NCI-H1417 treated with DMSO at 0.1 percent for 48 hours (cell line): ENCODE measurements at regions not wholly inside any gene's neighbourhood (a gene's known extent, or its start where the extent isn't known, plus 50 kb on each side); places are given as distances from the start of the nearest gene placed in this dataset.

ENCODE experiments used
- DNase-seq: peaks from one replicate; lab custom pipeline; 2025; lab: John Stamatoyannopoulos, UW

DNA sequence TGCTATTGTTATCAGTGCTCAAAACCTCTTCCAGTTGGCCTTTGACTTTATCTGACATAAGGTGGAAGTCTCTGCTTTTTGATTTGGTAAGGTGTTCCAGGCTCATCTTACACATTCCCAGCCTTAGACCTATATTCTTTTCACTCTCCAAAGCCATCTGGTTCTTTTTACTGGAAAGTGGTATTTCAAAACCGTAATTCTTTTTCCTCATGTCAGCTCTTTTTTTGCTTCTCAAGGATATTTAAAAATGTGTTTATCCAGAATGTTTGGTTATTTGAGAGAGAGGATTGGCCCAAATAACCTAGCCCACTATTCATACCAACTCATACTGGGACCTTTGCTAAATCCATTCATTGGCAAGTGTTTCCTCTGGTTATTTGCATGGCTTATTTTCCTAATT lies 411.2 kb upstream of the PIK3C3 start:
- no peak for DNase-seq

DNA sequence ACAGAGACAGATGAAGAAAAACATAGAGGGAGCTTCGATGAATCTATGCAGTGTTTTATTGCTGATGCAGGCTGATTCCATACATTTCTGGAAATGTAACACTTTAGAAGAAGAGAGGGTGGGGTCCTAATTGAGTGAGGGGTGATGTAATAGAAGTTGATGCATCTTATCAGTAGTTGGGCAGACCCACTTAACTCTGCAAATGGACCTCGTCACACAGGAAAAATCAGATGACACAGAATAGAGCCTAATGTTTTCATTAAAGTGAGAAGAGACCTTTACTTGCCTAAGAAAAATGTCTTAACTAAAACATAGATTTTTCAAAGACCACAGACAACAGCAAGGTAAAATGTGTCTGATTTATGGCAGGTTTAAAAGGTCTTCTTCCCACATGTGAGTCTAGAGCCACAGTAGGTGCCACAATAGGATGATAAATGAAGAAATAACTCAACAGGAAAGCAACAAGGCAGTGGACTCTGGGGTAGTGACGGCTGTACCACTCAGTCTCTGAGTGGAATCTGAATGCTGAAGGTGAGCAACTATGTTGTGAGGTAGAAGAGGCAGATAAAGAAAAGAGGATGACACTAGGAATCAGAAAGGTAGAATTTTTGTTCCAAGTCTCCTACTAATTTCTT lies 414.7 kb upstream of the PIK3C3 start:
- no peak for DNase-seq

DNA sequence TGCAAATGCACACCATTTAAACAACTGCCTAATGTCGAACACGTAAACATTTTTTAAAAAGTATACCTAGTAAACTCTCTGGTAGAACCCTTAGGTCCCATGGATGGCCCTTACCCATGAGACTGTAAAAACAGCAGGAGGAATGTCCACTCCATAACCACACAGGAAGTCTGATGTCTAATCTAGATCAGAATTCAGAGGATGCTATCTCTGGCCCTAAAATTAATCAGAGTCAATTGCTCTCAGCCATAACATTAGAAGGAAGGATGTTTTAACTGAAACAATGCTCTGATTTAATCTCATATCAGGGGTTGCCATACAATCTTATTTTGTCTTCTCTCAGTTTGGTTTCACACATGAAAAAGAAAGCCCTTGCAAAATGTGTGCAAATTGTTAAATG lies 416.3 kb upstream of the PIK3C3 start:
- DNase-seq = no peak

DNA sequence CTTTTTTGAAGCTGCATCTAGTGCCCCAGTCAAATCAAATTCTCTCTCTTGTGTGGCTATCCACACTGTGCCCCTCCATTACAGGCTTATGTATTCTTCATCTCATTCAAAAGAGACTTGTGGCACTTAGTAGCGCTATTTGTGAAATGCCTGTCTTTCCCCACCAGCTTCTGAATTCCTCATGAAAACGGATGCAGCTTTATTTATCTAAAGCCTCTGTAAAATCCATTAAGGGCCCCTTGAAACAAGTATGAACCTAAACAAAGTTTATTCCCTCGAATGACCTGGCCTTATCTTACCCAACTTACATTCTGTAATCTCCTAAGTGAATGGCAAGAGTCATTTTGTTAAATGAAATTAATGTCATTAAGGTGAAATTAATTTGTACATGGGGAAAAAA lies 417.4 kb upstream of the PIK3C3 start:
- DNase-seq = no peak

DNA sequence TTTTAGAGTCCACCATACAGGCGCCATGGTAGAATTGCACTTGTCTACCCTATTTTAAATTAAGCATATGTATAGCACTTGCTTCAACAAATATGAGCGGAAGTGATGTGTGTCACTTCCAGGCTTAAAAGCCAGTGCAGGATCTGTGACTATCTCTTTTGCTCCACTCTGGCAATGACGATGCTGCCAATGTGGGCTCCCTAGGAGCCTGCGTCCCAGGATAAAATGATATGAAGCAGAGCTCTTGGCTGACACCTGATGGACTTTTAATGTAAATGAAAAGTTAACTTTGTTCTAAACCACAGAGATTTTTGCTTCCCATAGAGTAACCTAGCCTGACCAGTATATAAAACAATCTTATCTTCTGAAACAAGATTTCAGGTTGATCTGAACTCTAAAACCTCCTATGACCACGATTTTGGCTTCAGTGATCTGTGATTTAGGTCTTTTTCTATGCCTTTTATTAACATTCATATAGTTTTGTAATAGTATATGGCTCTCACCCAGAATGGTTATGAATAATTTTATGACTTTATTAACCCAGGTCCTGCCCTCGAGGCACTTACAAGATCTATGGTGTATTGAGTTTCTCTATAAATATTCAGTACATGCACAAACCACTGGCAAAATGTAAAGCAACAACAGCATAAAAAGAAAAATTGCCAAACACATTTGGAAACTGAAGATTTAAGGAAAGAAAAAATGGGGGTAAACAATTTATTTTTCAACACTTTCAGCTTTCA lies 422.5 kb upstream of the PIK3C3 start:
- no peak for DNase-seq

DNA sequence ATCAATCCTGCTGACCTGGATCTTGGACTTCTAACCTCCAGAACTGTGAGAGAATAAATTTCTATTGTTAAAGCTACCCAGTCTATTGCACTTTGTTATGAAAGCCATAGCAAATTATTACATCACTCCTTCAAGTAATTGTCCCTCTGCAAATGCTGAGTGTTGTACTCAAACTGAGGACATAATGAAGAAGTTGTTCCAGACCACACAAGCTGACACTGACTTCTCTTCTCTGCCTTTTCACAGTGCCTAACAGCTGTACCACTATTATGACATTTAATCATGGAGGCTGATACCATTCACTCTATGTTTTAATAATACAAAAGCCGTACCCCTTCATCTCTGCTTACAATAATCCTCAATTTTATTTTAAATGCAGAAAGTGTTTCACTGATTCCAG lies 424.1 kb upstream of the PIK3C3 start:
- no peak for DNase-seq

DNA sequence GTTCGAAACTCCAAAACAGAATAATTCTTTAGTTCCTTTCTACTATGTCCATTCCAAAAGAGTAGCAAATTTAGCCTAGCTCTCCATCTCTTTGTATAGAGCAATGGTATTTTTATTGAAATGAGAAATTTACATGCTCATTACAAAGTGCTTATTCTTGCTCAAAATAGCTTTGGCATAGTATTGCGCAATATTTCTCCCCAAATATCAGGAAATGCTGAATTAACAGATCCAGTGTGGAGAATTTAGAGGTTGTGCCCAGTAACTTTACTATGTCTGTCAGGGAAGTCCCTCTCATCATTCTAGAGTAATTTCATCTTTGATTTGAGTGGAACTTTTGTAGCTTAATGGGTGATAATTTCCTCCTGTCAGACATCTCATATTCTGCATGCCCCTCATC lies 425.9 kb upstream of the PIK3C3 start:
- DNase-seq = no peak

DNA sequence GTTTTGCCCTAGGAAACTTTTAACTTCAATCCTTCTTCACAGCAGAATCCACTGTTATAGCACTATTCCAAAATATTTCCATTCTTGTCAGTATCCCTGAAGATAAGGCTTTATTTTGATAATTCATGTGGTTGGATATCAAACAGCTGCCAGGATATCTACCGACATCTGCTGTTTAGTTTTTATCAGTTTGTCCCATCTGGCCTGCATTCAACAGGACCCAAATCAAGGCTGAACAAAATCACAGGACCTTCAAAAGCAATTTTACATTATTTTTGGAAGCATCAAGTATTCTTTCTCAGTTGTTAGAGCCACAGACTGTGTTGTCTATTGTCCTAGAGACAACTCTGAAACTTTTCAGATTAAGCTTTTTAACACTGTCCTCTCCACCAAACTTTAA lies 429.0 kb upstream of the PIK3C3 start:
- no peak for DNase-seq

DNA sequence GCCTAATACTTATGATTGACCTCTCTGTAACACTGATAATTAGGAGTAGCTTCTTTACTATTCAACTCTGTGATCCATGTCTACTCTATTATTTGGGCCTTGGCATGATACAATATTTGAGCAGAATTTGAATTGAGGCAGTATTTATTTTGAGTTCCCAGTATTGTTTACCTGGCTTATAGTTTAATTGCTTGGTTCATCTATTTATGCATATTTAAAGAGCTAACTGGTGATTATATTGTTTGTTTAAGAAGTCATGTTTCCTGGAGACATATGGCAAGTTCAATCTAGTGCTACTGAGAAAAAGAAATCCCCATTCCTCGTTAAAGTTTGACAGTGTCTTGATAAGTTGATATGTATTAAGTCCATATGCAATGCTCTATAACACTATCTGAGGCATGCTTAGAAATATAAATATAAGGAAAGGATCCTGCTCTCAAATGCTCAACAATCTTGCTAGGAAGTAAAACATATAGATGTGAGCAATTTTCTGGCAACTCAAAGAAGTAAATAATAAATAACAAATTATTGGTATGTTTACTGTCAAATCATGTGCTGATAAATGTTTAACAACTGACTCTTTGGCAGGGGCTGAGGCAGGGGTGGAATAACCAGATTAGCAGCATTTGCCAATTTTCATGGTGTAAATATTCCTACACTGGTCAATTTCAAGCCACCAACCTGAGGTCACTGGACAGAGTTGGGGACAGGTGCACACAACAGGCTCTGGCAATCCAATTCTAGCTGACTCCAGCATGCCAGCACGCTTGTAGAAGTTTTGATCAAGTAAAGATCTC lies 430.2 kb upstream of the PIK3C3 start:
- no peak for DNase-seq

DNA sequence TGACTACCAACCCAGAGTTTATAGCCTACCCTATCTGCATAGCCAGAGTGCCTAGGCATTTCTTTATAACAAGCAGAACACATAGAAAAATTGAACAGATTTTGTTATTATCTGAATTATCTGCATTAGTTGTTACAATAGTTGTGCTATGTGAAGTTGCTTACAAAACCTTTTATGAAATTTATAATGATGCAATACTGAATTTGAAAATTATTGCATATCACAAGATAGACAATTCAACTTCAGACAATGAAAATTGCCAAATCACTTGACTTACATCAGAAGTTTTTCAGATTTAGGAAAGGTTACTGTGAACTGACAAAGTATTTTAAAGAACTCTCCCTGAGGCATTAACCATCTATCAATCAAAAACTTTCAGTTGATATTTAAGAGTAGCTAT lies 437.9 kb upstream of the PIK3C3 start:
- DNase-seq = no peak

DNA sequence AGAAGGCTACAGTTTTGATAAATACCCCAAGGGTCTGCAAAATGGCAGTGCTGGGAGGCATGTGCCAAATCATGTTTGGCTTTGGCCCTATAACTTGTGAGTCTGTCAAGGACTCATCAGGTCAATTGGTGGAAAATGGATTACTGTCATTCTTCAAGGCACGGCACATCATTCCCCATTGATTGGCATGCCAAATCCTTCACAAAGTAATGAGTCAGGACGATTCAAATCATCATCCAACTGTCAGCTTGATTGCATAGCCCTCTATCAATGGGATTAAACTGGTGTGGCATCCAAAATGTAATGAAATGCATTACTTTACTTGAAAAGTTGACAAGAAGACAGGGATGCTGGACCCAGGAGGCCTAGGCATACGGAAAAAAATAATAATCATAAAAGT lies 441.6 kb upstream of the PIK3C3 start:
- DNase-seq = no peak

DNA sequence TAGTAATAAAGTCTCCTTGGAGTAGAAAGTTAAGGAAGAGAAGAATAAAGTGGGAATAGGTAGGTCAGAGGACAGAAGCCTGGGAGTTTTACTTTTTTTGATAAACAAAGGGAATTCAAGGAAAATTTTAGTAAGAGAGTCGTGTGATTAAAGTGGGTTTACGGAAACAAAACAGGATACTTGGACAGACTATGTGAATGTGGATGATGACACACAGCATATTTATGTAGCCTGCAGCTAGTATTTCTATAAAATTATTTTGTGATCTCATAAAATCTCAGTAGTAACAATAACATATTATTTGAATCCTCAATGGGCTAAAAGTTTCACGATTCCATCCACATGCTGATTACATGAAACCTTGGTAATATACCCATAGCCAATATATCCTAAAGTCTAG lies 450.7 kb upstream of the PIK3C3 start:
- no peak for DNase-seq

DNA sequence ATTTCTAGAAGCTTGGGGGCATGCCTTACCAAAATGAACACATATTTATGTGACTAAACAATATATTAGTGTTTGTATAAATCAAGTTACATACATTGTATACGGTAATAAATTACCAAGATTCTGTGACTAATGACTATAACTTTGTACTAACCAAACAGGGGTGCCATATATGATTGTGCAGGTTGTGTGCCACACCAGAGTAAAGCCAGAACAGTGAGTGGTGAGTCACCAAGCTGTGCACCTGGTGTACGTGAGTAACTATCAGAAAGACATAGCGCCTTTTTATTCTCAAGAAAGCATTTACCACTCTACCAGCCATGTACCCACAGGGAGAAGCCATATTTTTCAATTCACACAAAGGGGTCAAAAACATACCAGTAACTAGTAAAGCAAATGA lies 453.2 kb upstream of the PIK3C3 start:
- no peak for DNase-seq

DNA sequence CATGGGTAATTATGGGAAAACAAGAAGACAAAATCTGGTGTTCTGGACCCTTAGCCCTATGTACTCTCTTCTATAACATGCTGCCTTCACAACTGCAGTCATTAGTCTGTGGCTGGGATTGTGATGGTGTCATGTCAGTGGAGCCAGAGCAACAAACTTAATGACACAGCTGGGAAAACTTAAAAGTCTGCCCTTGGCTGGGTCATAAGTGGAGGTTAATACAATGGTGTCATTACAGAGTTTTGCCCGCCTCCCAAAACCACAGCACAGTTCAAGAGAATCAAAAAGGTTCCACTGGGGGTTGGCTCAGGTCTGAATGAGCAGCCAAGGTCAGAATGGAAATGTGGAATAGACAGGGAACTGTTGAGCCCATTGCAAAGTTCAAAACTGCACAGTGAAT lies 455.7 kb upstream of the PIK3C3 start:
- no peak for DNase-seq

DNA sequence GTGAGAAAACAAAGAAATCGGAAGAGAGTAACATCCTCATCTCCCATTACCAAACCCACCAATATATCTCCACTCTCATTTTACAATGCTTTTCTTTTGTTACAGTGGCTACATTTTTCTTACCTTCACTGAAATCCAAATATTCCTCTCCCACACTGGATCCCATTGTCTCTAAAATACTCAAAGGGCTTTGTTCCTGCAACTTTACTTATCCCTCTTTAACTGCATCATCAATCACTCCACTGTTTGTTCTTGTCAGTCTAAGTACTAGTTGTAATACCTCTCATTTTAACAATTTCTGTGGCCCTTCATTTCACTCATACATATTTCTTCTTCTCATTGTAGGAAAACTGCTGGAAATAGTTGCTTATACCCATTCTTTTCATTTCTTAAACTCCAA lies 464.2 kb upstream of the PIK3C3 start:
- DNase-seq = peak; percentile 27

DNA sequence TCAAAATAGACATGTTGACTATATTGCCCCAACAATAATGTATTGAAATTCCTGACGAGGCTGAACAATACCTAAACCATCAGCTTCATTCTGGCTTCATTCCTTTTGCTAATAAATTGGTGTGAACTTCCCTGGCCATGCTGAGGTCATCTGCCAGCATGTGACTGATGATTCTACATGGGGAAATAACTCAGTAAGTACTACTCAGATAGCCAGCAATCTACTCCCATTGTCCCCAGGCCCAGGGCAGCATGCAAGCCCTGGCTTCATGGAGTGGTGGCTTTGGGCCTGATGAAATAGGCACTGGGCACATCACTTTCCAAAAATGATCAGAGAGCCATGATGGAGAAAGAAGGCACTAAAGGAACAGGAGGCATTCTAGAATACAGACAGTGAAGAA lies 468.5 kb upstream of the PIK3C3 start:
- no peak for DNase-seq

DNA sequence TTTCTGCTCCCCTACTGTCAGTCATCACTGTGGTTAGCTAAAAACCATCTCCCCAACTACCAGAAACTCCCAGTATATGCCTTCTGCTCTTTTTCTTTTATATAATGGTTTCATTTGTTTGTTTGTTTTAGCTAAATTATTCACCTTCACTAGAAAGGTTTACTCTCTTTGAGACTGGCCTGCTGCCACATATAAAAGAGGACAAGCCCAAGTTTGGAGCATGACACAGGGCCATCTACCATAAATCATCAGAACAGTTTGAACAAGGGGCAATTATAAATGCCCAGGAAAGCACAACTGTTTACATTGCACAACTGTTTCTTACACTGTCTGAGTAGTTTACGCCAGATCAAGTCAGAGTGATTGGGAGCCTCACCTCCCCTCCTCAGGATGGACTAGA lies 471.0 kb upstream of the PIK3C3 start:
- DNase-seq = peak; percentile 36

DNA sequence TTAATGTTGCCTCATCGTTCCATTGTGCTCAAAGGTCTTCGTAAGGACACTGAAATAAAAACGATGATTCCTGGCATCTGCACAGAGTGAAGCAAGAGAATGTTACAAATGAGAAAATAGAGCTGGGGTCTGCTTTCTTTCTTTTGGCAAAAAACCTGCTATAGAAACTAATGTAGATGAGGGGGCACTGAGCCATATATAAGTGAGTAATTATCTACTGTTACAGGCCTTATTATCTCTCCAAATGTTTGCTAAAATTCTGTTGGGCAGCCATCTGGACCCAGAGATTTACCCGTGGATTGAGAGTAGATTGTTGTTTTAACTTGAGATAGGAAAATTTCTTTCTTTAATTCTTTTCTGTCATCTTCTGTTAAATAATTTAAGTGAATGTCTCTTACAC lies 472.5 kb upstream of the PIK3C3 start:
- DNase-seq = no peak

DNA sequence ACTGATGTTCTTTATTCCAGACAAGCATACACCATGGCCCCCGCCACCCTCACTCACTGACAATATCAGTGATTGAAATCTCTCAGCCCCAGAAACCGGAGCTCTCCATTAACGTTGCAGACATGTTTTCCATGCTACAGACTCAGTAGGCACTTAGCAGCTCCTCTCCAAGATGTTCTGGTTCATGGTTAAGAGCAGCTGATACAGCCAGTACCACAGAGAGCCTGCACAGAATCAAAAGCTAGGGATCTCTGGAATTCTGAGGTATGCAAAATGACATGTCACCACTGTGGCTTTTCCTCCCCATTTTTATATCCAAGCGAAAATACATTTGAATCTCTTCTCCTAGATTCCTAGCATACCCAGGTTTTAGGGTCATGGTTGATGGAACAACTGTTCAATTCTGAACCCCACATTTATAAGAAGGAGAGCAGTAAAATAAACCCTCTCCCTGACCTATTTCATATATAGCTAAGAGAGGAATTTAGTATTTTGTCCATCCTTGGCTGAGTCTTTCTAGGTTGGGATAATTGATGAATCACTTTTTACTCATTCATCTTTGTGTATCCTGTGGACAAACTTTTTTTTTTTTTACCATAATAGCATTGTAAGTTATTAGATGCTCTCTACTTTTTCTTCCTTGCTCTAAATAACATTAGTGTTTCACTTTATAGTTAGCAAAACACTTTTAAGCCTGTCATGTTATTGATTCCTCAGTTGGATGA lies 488.4 kb upstream of the PIK3C3 start:
- no peak for DNase-seq

DNA sequence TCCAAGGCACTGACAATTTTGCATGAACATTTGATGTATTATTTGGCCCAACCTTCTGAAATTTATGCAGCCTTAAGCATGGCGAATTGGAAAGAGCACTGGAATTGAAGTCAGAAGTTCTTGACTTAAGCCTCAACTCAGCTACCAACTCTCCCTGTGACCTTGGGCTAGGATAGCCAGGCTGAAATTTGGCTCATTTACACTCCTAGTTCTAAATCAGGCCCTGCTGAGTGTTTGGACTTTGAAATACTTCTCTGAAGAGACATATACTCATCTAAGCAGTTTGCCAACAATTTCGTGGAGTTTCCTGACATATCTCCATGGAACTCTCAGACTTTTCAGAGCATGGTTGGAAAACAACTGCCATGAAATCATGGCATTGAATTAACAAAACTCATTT lies 489.6 kb upstream of the PIK3C3 start:
- no peak for DNase-seq

DNA sequence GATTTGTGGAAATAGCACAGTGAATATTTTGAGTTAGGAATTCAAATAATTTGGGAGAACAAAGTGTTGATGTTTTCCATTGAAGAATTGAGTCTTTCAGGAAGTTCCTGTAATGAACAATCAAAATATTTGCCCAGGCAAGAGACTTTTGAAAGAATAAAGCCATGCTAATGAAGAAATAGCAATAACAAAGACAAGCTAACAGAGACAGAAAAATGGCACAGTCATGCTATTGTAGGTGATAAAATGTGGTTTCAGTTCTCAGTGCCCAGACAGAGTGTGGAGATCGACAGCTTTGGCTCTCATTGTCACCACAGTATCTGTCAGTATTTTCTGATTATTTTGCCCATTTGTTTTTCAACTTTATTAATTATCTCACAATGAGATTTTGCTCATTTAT lies 490.8 kb upstream of the PIK3C3 start:
- DNase-seq = no peak

DNA sequence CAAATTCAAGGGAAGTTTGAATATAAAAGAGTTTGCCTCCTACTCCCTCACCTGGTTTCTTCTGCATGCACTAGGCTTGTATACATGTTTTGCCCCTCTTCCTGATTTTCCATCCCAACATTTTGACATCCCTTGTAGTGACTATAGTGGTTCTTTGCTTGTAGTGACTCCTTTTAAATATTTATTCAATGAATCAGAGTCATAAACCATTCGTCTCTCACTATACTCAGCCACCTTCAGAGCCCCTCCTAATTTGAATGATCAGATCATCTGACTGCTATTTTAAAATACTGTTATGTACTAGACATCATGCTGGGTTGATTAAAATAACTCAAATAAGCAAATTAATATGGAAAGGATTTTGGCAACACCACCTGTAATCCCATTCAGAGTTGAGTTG lies 492.1 kb upstream of the PIK3C3 start:
- DNase-seq = no peak

DNA sequence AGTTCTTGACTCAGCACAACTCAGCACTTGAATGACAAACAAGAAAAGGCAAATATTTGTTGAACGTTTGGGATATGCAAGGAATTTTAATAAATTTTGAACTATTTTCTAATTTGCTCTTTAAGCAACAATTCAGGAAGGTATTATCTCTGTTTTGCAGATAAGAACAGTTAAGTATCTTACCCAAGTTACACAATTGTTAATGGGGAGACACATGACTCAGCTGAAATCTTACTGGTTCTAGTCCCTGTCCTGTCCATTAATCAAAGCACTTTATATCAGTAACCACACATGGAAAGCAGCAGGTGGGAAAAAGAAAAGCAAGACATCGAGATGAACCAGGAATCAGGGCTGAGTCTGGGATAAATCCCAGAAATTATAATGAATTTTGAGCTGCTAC lies 493.9 kb upstream of the PIK3C3 start:
- no peak for DNase-seq
